GM21367 (cell line): ENCODE measurements at regions not wholly inside any gene's neighbourhood (a gene's known extent, or its start where the extent isn't known, plus 50 kb on each side); places are given as distances from the start of the nearest gene placed in this dataset.

Source experiments
- ATAC-seq: cut with Tn5 transposase; IDR thresholded peaks from one replicate; pipeline ENCODE4 v1.9.1; 2021; ENCODE audit not compliant: unreplicated experiment

GRCh38 chr1:229027622-229028182 is 243.2 kb upstream of the RAB4A start:
- peak; percentile 64 for ATAC-seq

DNA sequence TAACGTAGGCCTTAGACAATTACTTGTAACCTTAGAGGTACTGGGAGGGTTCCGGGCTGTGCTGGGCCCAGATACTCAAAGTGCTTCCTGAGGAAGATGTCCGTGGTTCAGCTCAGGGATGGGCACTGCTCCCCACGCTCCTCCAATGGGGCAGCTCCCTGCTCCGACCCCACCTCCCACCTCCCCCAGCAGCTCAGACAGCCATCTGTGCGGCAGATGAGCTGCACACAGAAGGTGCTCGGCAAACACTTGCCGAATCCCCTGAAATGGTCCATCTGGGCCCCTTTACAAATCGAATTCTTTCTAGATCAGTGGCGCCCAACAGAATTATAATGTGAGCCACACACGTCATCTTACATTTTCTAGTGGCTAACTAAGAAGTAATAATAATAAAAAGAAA is 242.4 kb upstream of the RAB4A start:
- no peak for ATAC-seq

- no peak for ATAC-seq
Measured at GRCh38 chr1:229028987-229029878, 241.7 kb upstream of the RAB4A start.

DNA sequence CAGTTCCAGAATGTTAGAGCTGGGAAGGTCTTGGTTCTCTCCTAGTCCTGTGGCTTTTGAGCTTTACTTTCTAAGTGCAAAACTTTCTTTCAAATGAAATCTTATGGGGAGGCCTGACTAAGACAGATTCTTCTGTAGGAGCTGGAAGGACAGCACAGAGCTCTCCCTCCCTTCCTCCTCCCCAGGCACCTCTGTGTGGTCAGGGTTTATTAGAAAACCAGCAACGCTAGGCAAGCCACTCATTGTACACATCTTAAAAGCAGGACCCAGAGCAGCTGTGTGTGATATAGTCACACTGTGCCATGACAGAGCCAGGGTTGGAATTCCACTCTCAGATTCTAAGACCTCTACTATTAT is 241.1 kb upstream of the RAB4A start:
- ATAC-seq: no peak

DNA sequence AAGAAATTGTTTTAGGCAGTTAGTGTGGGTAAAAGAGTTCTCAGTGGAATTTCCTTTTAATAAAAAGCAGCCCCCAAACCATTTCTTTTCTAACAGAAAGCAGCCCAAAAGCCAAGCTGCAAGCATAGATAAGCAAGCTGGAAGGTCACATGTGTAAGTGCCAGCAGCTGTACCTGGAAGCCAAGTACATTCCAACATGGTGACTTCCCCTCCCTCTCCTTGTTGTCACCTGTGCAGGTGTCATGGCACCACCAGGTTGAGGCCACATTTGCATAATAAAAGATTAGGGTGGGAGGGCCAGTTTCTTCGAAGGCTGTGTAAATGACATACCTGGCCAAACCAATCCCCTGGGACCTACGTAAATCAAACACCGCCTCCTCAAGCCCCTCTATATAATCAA is 240.3 kb upstream of the RAB4A start:
- no peak for ATAC-seq

- no peak for ATAC-seq
Measured at GRCh38 chr1:229031061-229031460, 239.8 kb upstream of the RAB4A start.

DNA sequence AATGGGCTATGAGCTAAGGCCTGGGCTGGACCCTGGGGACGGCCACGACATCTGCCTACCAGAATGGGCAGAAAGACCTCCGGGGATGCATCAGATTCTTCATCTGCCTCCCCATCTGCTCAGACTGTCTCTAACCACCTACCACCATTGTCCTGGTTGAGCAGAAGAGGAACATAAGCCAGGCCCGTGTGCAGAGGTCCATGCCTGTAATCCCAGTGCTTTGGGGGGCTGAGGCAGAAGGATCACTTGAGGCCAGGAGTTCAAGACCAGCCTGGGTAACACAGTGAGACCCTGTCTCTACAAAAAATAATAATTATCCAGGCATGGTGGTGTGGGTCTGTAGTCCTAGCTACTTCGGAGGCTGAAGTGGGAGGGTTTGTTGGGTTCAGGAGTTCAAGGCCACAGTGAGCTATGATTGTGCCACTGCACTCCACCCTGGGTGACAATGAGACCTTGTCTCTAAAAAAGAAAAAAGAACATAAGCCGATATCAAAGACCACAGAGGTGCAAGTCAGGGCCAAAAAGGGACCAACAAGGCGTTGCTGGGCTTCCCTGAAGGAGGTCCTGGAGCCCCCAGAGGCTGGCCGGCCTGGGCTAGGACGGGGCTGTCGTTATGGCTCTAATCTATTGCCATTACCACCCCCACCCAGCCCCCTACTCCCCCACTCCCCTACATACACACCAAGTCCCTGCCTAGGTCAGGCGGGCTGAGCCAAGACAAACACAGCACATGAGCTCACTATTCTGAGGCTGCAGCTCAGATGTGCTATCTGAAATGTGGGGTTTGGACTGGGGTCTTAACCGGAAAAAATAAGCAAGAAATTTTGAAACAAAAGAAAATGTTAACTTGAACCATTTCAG is 239.2 kb upstream of the RAB4A start:
- ATAC-seq: no peak

GRCh38 chr1:229032375-229032774 is 238.5 kb upstream of the RAB4A start:
- ATAC-seq: no peak

DNA sequence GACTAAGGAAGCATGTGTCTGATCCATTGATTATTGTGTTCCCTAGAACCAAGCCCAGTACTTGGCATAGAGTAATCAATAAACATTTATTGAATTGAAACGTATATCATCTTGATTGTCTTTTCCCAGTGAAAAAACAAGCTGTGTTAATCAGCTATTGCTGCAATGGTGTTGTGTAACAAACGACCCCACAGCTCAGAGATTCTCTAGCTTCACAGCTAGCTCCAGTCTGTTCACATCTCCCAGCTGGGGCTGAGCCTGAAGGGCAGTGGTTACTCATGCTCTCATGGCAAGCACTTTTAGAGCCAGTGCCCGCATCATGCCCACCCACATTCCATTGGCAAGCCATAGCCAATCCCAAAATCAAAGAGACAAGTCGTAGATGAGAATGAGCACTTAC is 237.4 kb upstream of the RAB4A start:
- ATAC-seq: no peak

DNA sequence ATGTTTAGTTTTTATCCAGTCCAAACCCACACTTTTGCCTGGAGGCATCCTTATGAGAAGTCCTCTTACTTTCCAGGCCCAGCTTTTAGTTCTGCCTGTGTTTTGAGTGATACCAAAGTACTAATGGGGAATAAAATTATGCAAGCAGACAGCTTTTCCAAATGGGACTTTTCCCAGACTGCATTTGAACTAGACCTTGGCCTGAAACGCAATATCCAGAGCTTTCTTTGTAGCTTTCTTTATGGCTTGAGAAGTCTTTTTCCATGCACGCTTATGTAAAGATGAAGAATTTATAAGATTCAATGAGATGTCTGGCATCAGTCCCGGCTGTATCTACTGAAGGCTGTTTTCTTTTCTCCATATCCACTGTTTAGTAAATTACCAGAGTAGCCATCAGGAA is 236.6 kb upstream of the RAB4A start:
- ATAC-seq: no peak

- peak; percentile 91 for ATAC-seq
Measured at GRCh38 chr1:229035054-229035747, 235.7 kb upstream of the RAB4A start.

GRCh38 chr1:229035748-229036082 is 235.2 kb upstream of the RAB4A start:
- no peak for ATAC-seq

DNA sequence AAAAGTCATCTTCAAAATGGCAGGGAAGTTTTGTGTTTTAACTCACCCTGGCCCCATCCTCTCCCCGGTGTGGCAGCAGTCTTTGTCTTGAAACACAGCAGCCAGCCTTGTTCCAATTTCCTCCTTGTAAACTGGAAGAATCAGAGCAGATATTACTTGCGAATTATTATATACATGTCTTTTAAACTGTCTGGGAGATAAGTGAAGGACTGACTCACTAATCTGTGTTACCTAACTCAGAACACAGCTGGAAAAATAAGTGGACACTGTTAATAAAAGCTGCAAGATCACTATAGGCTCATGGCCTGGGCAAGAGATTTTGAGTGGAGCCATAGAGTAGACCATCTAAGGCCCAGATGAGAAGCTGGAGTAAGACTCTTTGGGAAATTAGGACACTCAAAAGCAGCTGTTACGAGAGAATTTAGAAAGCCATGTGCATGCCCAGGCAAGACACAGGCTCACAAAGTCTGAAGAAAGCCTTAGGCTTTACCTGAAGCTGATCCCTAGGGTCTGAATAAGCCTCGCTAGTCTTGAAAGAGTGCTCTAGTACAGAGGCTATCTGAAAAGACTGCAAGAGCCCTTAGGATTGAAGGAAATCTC is 233.0 kb upstream of the RAB4A start:
- no peak for ATAC-seq

- no peak for ATAC-seq
Measured at GRCh38 chr1:229040630-229041358, 230.1 kb upstream of the RAB4A start.

DNA sequence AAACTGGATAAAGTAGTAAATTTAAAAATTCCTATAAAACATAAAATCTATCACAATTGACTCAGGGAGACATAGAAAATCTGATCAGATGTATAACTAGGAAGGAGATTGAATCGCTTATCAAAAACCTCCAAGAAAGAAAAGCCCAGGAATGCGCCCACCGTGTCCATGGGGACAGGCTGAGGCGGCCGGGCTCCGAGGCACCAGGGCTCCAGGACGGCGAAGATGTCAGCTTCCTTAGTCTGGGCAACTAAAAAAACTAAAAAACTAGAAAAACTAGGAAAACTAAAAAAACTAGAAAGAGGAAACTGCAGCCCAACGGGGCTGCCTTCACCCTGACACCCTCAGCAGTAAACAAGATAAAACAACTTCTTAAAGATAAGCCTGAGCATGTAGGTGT is 229.0 kb upstream of the RAB4A start:
- no peak for ATAC-seq

GRCh38 chr1:229042482-229042881 is 228.4 kb upstream of the RAB4A start:
- ATAC-seq: no peak

- ATAC-seq: no peak
Measured at GRCh38 chr1:229043115-229043514, 227.8 kb upstream of the RAB4A start.

DNA sequence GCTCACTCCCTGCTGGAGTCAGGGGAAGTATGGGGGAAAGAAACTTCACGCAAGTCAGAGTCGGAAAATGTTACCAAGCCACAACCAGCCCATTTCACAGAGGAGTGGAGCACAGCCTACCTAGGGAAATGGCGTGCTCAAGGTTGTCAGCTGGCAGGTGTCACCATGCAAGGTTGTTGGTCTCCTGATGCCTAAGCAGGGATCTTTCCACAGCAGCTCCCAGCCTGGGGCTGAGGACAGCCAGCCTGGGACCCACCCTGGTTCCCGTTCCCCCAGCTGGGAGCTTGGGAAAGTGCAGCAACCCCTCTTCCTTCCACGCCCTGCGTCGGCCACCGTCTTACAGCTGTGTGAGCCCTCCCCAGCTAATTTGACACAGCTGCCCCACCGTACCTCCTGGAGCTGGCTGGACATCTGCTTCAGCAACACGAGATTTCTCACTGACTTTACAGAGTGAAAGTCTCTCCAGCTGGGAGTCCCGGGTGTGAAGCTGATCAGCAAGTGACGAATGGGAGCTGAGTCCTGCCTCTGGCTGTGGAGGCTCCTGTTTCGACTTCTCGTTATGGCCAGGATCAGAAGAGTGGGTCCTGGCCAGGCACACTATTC is 224.6 kb upstream of the RAB4A start:
- no peak for ATAC-seq

DNA sequence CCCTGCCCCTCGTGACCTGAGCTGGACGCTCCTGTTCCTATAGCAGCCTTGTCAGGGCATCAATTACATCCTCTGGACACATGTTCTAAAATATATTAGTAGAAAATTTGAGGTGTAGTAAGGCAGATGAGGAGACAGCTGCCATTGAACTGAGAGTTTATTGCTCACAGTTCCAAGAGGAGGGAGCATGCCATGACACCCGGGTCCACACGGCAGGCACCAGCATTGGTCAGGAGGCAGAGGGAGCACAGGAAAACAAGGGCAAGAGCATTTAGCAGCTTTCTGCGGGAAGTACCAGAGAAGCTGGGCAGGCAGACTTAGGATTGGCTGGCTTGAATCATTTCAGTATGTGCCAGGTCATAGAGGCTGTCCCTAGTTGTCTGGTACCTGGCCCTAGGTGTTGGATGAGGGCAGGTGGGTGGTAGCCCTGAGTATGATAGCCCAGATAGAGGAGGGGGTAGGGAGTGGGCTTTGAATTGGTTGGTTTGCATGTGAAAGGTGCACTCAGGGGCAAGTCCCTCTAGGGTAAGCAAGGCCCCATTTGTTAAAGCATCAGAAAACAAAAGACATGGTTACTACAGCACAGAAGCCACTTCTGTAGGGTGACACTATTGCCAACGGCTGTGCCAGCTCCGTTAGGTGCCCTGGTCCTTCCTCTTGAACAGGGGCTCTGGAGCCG is 223.6 kb upstream of the RAB4A start:
- no peak for ATAC-seq
